Fibroblast of mammary gland (primary cell): ENCODE measurements at regions not wholly inside any gene's neighbourhood (a gene's known extent, or its start where the extent isn't known, plus 50 kb on each side); places are given as distances from the start of the nearest gene placed in this dataset.

Source experiments
- DNase-seq: peaks from one replicate; pipeline ENCODE4 v3.0.0-alpha.2; 2010; ENCODE audit warnings: low read depth
- H3K4me3 ChIP-seq: 2 replicates; pipeline ENCODE4 v1.5.1; 2011; ENCODE audit warnings: low read depth, mild to moderate bottlenecking, low read length, moderate library complexity; ENCODE audit not compliant: control insufficient read depth
- CTCF ChIP-seq: conservative IDR thresholded peaks from 2 replicates; pipeline ENCODE4 v1.5.1; 2011; ENCODE audit warnings: low read depth, low read length, inconsistent platforms; ENCODE audit not compliant: control insufficient read depth, insufficient read depth

- no peak for DNase-seq
- no peak overlapping the region for H3K4me3 ChIP-seq
Observed at GRCh38 chrX:110408949-110409588, 50.4 kb downstream of the RTL9 start.

GRCh38 chrX:110409925-110410324 is 51.3 kb downstream of the RTL9 start:
- TF ChIP-seq CTCF, result no peak
- no peak overlapping the region for H3K4me3 ChIP-seq
- peak; percentile 75 for DNase-seq

More at GRCh38 chrX:110408949-110409588, 50.4 kb downstream of the RTL9 start:
- TF ChIP-seq CTCF, result no peak

- no peak for TF ChIP-seq CTCF
- H3K4me3 ChIP-seq, result no peak overlapping the region
- DNase-seq, result no peak
Observed at GRCh38 chrX:110410603-110411002, 52.0 kb downstream of the RTL9 start.

GRCh38 chrX:110412971-110413726 is 54.5 kb downstream of the RTL9 start:
- no peak overlapping the region for H3K4me3 ChIP-seq
- peak; percentile 73 for DNase-seq
- TF ChIP-seq CTCF, result peak; percentile 84

- TF ChIP-seq CTCF, result no peak
- no peak for DNase-seq
- H3K4me3 ChIP-seq, result no peak overlapping the region
Observed at GRCh38 chrX:110413727-110414124, 55.1 kb downstream of the RTL9 start.

GRCh38 chrX:110414273-110414672 is 55.6 kb downstream of the RTL9 start:
- DNase-seq, result no peak
- no peak for TF ChIP-seq CTCF
- H3K4me3 ChIP-seq, result no peak overlapping the region
